Thyroid gland (tissue), 4 donors: ENCODE measurements at regions not wholly inside any gene's neighbourhood (a gene's known extent, or its start where the extent isn't known, plus 50 kb on each side); places are given as distances from the start of the nearest gene placed in this dataset.

Source experiments
- DNase-seq, 2 donors: peaks; one replicate each; pipeline ENCODE4 v3.0.0-alpha.2; 2019
- H3K27ac ChIP-seq, 3 donors: fragments of 200-600 bp; sonication (generic); 1 replicate in 2 of 3; 2 replicates in 1 of 3; pipeline ENCODE4 v1.5.1; 2016 to 2019; ENCODE audit warnings: mild to moderate bottlenecking in 1 of 3, moderate library complexity in 1 of 3
- H3K27me3 ChIP-seq: fragments of 200-600 bp; sonication (generic); one replicate; pipeline ENCODE4 v1.5.1; 2019
- H3K36me3 ChIP-seq, 2 donors: fragments of 200-600 bp; sonication (generic); one replicate each; pipeline ENCODE4 v1.5.1; 2016 to 2019
- H3K4me1 ChIP-seq, 2 donors: fragments of 200-600 bp; sonication (generic); one replicate each; pipeline ENCODE4 v1.5.1; 2017 to 2019
- H3K4me3 ChIP-seq, 3 donors: fragments of 200-600 bp; sonication (generic); replicated peaks in 1 of 3; 1 replicate in 2 of 3; 2 replicates in 1 of 3; pipeline ENCODE4 v1.5.1; 2016; ENCODE audit warnings: mild to moderate bottlenecking in 1 of 3
- H3K9me3 ChIP-seq: fragments of 200-600 bp; sonication (generic); one replicate; pipeline ENCODE4 v1.5.1; 2017
- CTCF ChIP-seq, 6 experiments: fragments of 200-600 bp in 3 of 6; fragments of 450-650 bp in 3 of 6; sonication (generic) in 3 of 6; IDR thresholded peaks; one replicate each; pipeline ENCODE4 v1.5.1; 2016 to 2019; ENCODE audit warnings: antibody characterized with exemption in 6 of 6, mild to moderate bottlenecking in 2 of 6, inconsistent platforms in 1 of 6, moderate library complexity in 1 of 6
- POLR2A ChIP-seq, 2 donors: fragments of 450-650 bp; IDR thresholded peaks; one replicate each; pipeline ENCODE4 v1.6.1; 2017; ENCODE audit warnings: antibody characterized with exemption in 2 of 2, mild to moderate bottlenecking in 2 of 2, moderate library complexity in 1 of 2
- WGBS, 2 donors: methylation state at CpG; one replicate each; pipeline ENCODE4 v1.1.5; 2017; 5-methylcytosine and 5-hydroxymethylcytosine counted together
- intact Hi-C: fragments of 100-400 bp; cut with DNase I; formaldehyde crosslinking; loops from one replicate; pipeline ENCODE4 v1.15.1; 2023

DNA sequence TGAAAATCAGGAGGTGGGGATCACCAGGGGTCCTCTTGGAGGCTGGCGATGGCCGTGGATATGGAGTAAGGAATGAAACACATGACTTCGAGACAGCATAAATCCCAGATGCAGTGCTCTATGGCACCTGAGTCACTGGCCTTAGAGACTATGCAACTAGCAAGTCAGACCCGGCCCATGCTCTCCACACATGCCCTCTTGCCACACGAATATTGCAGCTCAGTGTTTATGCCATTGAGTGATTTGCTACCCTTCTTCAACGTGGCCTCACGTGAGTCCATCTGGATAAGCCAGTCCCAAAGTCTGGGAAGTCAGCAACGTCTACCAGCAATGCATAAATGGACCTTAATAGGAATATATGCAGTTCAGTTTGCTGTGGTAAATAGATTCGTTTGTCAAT, 466.3 kb downstream of the CD83 start:
- intact Hi-C loops: no loop called here
- H3K9me3 ChIP-seq: no peaks in the 10 kb centered on the region
- H3K36me3 ChIP-seq: no peaks in the 10 kb centered on the region
- TF ChIP-seq CTCF (IDR thresholded peaks at IDR 0.05) (no peak), POLR2A (IDR thresholded peaks at IDR 0.05) (no peak)
- DNase-seq: no peak
- H3K4me1 ChIP-seq: no peaks in the 10 kb centered on the region
- H3K27ac ChIP-seq: no peak overlapping the region
- WGBS, 2 donors: 79 to 88% methylated on average over 8 to 9 of the region's 9 CpGs
- H3K27me3 ChIP-seq: no peaks in the 10 kb centered on the region
- no peak overlapping the region for H3K4me3 ChIP-seq

DNA sequence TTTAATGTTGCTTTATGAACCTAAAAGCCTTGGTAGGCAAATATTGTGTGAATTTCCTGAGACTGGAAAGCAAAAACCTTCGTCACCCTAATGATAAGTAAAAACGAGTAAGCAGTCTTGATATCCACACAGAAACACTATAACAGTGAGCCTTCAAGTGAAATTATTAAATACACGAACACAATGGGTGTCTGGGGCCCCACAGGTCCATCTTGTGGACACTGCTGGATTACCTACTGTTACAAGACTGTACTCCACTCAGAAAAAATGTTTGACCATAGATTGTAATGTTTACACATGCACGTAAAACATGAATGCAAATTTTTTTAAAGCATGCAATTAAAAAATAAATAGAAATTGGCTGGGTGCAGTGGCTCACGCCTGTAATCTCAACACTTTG, 466.9 kb downstream of the CD83 start:
- intact Hi-C loops: no loop called here
- no peak for TF ChIP-seq POLR2A (IDR thresholded peaks at IDR 0.05)
- TF ChIP-seq CTCF (IDR thresholded peaks at IDR 0.05): no peak
- H3K9me3 ChIP-seq: no peaks in the 10 kb centered on the region
- no peak overlapping the region for H3K4me3 ChIP-seq
- no peaks in the 10 kb centered on the region for H3K27me3 ChIP-seq
- H3K4me1 ChIP-seq: no peaks in the 10 kb centered on the region
- WGBS, 2 donors: 72 to 79% methylated on average over 5 of the region's 5 CpGs
- DNase-seq: no peak
- H3K27ac ChIP-seq: no peak overlapping the region
- H3K36me3 ChIP-seq: no peaks in the 10 kb centered on the region

GRCh38 chr6:14585689-14586088, 468.1 kb downstream of the CD83 start:
- no peak overlapping the region for H3K27ac ChIP-seq
- H3K4me1 ChIP-seq: no peaks in the 10 kb centered on the region
- DNase-seq: no peak
- no peak overlapping the region for H3K4me3 ChIP-seq
- H3K9me3 ChIP-seq: no peaks in the 10 kb centered on the region
- H3K27me3 ChIP-seq: no peaks in the 10 kb centered on the region
- TF ChIP-seq POLR2A (IDR thresholded peaks at IDR 0.05): no peak
- no peak for TF ChIP-seq CTCF (IDR thresholded peaks at IDR 0.05)
- no peaks in the 10 kb centered on the region for H3K36me3 ChIP-seq
- intact Hi-C loops: no loop called here
- 79 to 88% methylated on average over 1 of the region's 1 CpG for WGBS, 2 donors

- no peak overlapping the region for H3K4me3 ChIP-seq
- no peaks in the 10 kb centered on the region for H3K9me3 ChIP-seq
- H3K36me3 ChIP-seq: no peaks in the 10 kb centered on the region
- no peak overlapping the region for H3K27ac ChIP-seq
- no peaks in the 10 kb centered on the region for H3K4me1 ChIP-seq
- no peak for DNase-seq
- TF ChIP-seq CTCF (IDR thresholded peaks at IDR 0.05): no peak
- no peak for TF ChIP-seq POLR2A (IDR thresholded peaks at IDR 0.05)
- no peaks in the 10 kb centered on the region for H3K27me3 ChIP-seq
- intact Hi-C loops: no loop called here
- WGBS, 2 donors: 73 to 79% methylated on average over 6 of the region's 6 CpGs
These were observed 471.6 kb downstream of the CD83 start for GRCh38 chr6:14589175-14589574.

DNA sequence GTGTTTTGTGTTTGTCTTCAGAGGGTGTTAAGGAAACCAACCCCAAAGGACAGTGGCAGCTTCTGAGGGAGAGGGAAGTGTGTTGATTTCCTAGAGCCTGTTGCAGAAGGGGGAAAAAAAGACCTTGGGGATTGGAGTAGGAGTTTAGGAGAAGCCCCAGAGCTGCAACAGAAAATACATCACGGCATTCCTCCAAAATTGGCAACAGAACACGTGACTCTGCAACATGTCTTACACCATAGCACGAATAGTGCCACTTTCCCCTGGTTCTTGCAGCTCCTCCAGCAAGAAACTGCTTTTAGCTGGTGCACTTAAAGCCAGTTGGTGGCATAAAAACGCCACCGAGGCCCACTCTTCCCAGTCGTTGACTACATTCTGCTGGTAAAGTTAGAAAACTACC, 473.0 kb downstream of the CD83 start:
- WGBS, 2 donors: 62 to 72% methylated on average over 6 of the region's 6 CpGs
- intact Hi-C loops: no loop called here
- no peak for DNase-seq

More for the DNA sequence above, 473.0 kb downstream of the CD83 start:
- Histone ChIP-seq H3K36me3 (no peaks in the 10 kb centered on the region), H3K4me3 (no peak overlapping the region), H3K4me1 (no peaks in the 10 kb centered on the region), H3K27ac (no peak overlapping the region), H3K9me3 (no peaks in the 10 kb centered on the region), H3K27me3 (no peaks in the 10 kb centered on the region)
- TF ChIP-seq POLR2A (IDR thresholded peaks at IDR 0.05): no peak
- no peak for TF ChIP-seq CTCF (IDR thresholded peaks at IDR 0.05)
